ENCODE measurements at regions not wholly inside any gene's neighbourhood (a gene's known extent, or its start where the extent isn't known, plus 50 kb on each side); places are given as distances from the start of the nearest gene placed in this dataset.

DNA sequence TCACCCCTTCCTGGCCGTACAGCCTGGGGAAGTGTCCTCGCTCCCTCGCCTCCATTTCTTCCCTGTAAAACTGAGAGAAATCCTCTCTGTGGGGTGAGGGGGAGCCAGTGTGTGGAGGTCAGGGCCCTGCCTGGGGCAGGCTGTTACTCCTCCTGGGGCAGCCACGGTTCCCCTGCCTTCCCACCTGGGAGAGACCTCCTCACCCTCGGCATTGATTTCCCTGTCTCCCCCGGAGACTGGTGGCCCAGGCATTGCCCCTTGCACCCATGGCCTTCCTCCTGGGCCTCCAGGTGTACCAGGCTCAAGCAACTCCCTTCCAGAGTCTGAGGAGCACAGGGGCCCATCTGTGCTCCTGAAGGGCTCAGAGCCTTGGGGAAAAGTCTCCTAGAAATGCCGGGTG is 75.6 kb upstream of the RNU6ATAC start:
- TF ChIP-seq, protein P1, sequence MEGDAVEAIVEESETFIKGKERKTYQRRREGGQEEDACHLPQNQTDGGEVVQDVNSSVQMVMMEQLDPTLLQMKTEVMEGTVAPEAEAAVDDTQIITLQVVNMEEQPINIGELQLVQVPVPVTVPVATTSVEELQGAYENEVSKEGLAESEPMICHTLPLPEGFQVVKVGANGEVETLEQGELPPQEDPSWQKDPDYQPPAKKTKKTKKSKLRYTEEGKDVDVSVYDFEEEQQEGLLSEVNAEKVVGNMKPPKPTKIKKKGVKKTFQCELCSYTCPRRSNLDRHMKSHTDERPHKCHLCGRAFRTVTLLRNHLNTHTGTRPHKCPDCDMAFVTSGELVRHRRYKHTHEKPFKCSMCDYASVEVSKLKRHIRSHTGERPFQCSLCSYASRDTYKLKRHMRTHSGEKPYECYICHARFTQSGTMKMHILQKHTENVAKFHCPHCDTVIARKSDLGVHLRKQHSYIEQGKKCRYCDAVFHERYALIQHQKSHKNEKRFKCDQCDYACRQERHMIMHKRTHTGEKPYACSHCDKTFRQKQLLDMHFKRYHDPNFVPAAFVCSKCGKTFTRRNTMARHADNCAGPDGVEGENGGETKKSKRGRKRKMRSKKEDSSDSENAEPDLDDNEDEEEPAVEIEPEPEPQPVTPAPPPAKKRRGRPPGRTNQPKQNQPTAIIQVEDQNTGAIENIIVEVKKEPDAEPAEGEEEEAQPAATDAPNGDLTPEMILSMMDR (IDR thresholded peaks at IDR 0.05 in 2 of 3, conservative IDR thresholded peaks at IDR 0.05 in 1 of 3; ENCODE audit: insufficient read depth in 2 of 3, low read depth in 1 of 3, low read length in 3 of 3) = no peak
- TF ChIP-seq SAFB2 (IDR thresholded peaks at IDR 0.05; ENCODE audit: borderline replicate concordance, low read depth, low read length, severe bottlenecking) (no peak), ZNF263 (CRISPR knock-in tag; IDR thresholded peaks at IDR 0.05; ENCODE audit: borderline replicate concordance) (no peak), SMARCA5 (IDR thresholded peaks at IDR 0.05) (no peak), ZNF232 (CRISPR knock-in tag; IDR thresholded peaks at IDR 0.05) (no peak), EZH2 (IDR thresholded peaks at IDR 0.05; ENCODE audit: borderline replicate concordance, low read depth, low read length) (no peak), POLR2A (conservative IDR thresholded peaks at IDR 0.05) (no peak)
